Skeletal muscle tissue (tissue), 4 donors: ENCODE measurements at regions not wholly inside any gene's neighbourhood (a gene's known extent, or its start where the extent isn't known, plus 50 kb on each side); places are given as distances from the start of the nearest gene placed in this dataset. TPM values are rescaled to one million over a fixed set of nuclear protein-coding genes. Genes with fewer than 3 reads are reported as not detected.

ENCODE experiments used
- H3K27ac ChIP-seq: one replicate; pipeline ENCODE4 v1.7.0; 2013; ENCODE audit warnings: mild to moderate bottlenecking, low read depth, low read length, inconsistent platforms
- H3K27me3 ChIP-seq, 3 donors: one replicate each; pipeline ENCODE4 v1.7.0; 2013; ENCODE audit warnings: low read length in 3 of 3; ENCODE audit not compliant: control insufficient read depth in 3 of 3, insufficient read depth in 3 of 3
- H3K36me3 ChIP-seq, 3 donors: one replicate each; pipeline ENCODE4 v1.7.0; 2013; ENCODE audit warnings: low read length in 3 of 3; ENCODE audit not compliant: control insufficient read depth in 3 of 3, insufficient read depth in 3 of 3
- H3K4me1 ChIP-seq, 3 donors: one replicate each; pipeline ENCODE4 v1.7.0; 2013; ENCODE audit warnings: low read length in 3 of 3, mild to moderate bottlenecking in 3 of 3; ENCODE audit not compliant: control insufficient read depth in 3 of 3, insufficient read depth in 3 of 3
- H3K4me3 ChIP-seq, 3 donors: one replicate each; pipeline ENCODE4 v1.7.0; 2013; ENCODE audit warnings: low read length in 3 of 3
- H3K9ac ChIP-seq, 3 donors: one replicate each; pipeline ENCODE4 v1.7.0; 2013; ENCODE audit warnings: low read length in 3 of 3, mild to moderate bottlenecking in 3 of 3, moderate library complexity in 2 of 3, low read depth in 1 of 3
- H3K9me3 ChIP-seq, 3 donors: one replicate each; pipeline ENCODE4 v1.7.0; 2013; ENCODE audit warnings: low read length in 3 of 3; ENCODE audit not compliant: control insufficient read depth in 3 of 3
- small RNA-seq: library from RNA; depleted of rRNA; stranded (forward); fragments of <200 nt; gene quantifications from one replicate; pipeline ENCODE3, GENCODE V24; 2014
- donor health status: Osteomylitis.

GRCh38 chr19:32268381-32268780 lies 77.0 kb upstream of the ZNF507 start:
- Histone ChIP-seq H3K27me3 (peaks cover 2 to 6% (median 3%) of the 10 kb centered on the region in 3 donors), H3K9me3 (no peaks in the 10 kb centered on the region), H3K27ac (no peak overlapping the region), H3K4me1 (no peaks in the 10 kb centered on the region), H3K4me3 (no peak overlapping the region), H3K9ac (no peak overlapping the region), H3K36me3 (no peaks in the 10 kb centered on the region)

GRCh38 chr19:32269831-32270230 lies 75.6 kb upstream of the ZNF507 start:
- Histone ChIP-seq H3K4me1 (no peaks in the 10 kb centered on the region), H3K9ac (no peak overlapping the region), H3K4me3 (no peak overlapping the region), H3K27ac (no peak overlapping the region), H3K36me3 (no peaks in the 10 kb centered on the region), H3K9me3 (no peaks in the 10 kb centered on the region), H3K27me3 (peaks cover 2 to 6% (median 3%) of the 10 kb centered on the region in 3 donors)

- peaks cover 0 to 6% (median 2%) of the 10 kb centered on the region in 3 donors for H3K27me3 ChIP-seq
- no peak overlapping the region for H3K27ac ChIP-seq
- no peaks in the 10 kb centered on the region for H3K4me1 ChIP-seq
- no peaks in the 10 kb centered on the region for H3K9me3 ChIP-seq
- H3K36me3 ChIP-seq, result no peaks in the 10 kb centered on the region
- H3K9ac ChIP-seq, result no peak overlapping the region
- no peak overlapping the region for H3K4me3 ChIP-seq
These were observed 71.9 kb upstream of the ZNF507 start for GRCh38 chr19:32273483-32273882.

GRCh38 chr19:32287086-32287485 lies 58.3 kb upstream of the ZNF507 start:
- Histone ChIP-seq H3K27ac (no peak overlapping the region), H3K4me1 (peaks cover 0 to 5% (median 4%) of the 10 kb centered on the region in 3 donors), H3K9me3 (no peaks in the 10 kb centered on the region), H3K27me3 (peaks cover 0 to 15% (median 4%) of the 10 kb centered on the region in 3 donors), H3K9ac (no peak overlapping the region), H3K4me3 (no peak overlapping the region), H3K36me3 (no peaks in the 10 kb centered on the region)

GRCh38 chr19:32287811-32288227 lies 57.6 kb upstream of the ZNF507 start:
- Histone ChIP-seq H3K9ac (no peak overlapping the region), H3K36me3 (no peaks in the 10 kb centered on the region), H3K4me3 (no peak overlapping the region), H3K27me3 (peaks cover 0 to 15% (median 4%) of the 10 kb centered on the region in 3 donors), H3K9me3 (no peaks in the 10 kb centered on the region), H3K4me1 (peaks cover 0 to 5% (median 4%) of the 10 kb centered on the region in 3 donors), H3K27ac (no peak overlapping the region)

GRCh38 chr19:32289566-32290210 lies 55.7 kb upstream of the ZNF507 start:
- no peak overlapping the region for H3K4me3 ChIP-seq
- H3K4me1 ChIP-seq, result peaks cover 0 to 5% (median 4%) of the 10 kb centered on the region in 3 donors
- H3K9ac ChIP-seq, result no peak overlapping the region
- peaks cover 0 to 11% (median 4%) of the 10 kb centered on the region in 3 donors for H3K27me3 ChIP-seq
- no peak overlapping the region for H3K27ac ChIP-seq
- H3K36me3 ChIP-seq, result no peaks in the 10 kb centered on the region
- no peaks in the 10 kb centered on the region for H3K9me3 ChIP-seq

- Histone ChIP-seq H3K27me3 (peaks cover 0 to 9% (median 4%) of the 10 kb centered on the region in 3 donors), H3K27ac (no peak overlapping the region), H3K9ac (no peak overlapping the region), H3K4me1 (peaks cover 0 to 5% (median 4%) of the 10 kb centered on the region in 3 donors), H3K36me3 (no peaks in the 10 kb centered on the region), H3K9me3 (no peaks in the 10 kb centered on the region), H3K4me3 (no peak overlapping the region)
These were observed 53.5 kb upstream of the ZNF507 start for GRCh38 chr19:32291876-32292275.

- Histone ChIP-seq H3K36me3 (no peaks in the 10 kb centered on the region), H3K27ac (no peak overlapping the region), H3K9ac (no peak overlapping the region), H3K27me3 (no peaks in the 10 kb centered on the region), H3K4me3 (no peak overlapping the region), H3K9me3 (no peaks in the 10 kb centered on the region), H3K4me1 (no peaks in the 10 kb centered on the region)
These were observed 50.5 kb upstream of the ZNF507 start for GRCh38 chr19:32294871-32295438.

Small RNA genes lying in the stretch of these regions (small RNA-seq; reads per million reads assigned to genes)
- gene AC011456.1 (not detected), gene RNA5SP471 (not detected), gene RNA5SP472 (0.12 reads per million), gene RNU6-967P (not detected)
